ENCODE measurements at regions not wholly inside any gene's neighbourhood (a gene's known extent, or its start where the extent isn't known, plus 50 kb on each side); places are given as distances from the start of the nearest gene placed in this dataset.

DNA sequence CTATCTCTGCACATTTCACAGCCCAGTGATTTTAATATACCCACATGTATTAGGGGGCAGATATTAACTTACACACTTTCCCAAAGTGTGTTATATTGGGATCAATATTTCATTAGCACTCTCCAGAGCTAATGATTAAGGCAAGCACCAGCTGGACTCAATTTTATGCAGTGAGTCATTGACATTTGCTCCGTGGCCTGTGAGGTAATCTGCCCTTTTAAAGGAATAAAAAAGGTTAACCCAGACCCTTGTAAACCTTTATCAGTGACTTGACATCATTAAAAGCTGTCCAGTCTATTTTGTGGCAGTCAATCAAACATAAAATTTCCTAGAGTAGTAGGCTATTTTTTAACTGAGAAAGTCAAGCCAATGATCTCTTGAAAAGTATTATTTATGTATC lies 1870.4 kb upstream of the CELF4 start (continued):
- TF ChIP-seq CBX5 (IDR thresholded peaks at IDR 0.05; ENCODE audit: low read depth, low read length) (no peak), TCF12 (IDR thresholded peaks at IDR 0.05; ENCODE audit: low read depth, low read length) (no peak), TAF7 (optimal IDR thresholded peaks at IDR 0.05; ENCODE audit: borderline replicate concordance, low read depth, low read length) (no peak), MAFK (IDR thresholded peaks at IDR 0.05; ENCODE audit: low read depth, low read length) (no peak)

All from H1 (cell line).